Mesenchymal stem cell (in vitro differentiated cells and primary cell): ENCODE measurements at regions not wholly inside any gene's neighbourhood (a gene's known extent, or its start where the extent isn't known, plus 50 kb on each side); places are given as distances from the start of the nearest gene placed in this dataset.

Experiments
- DNase-seq: peaks from one replicate; pipeline ENCODE4 v3.0.0-alpha.2; 2013
- H2AFZ ChIP-seq: one replicate; pipeline ENCODE4 v1.6.1; 2013; ENCODE audit warnings: low read depth, mild to moderate bottlenecking, control low read depth, inconsistent platforms, low read length, moderate library complexity
- H2AK5ac ChIP-seq: 2 replicates; pipeline ENCODE4 v1.6.1; 2013; ENCODE audit warnings: low read length, moderate library complexity, mild to moderate bottlenecking, inconsistent platforms; ENCODE audit not compliant: severe bottlenecking
- H2BK120ac ChIP-seq: one replicate; pipeline ENCODE4 v1.6.1; 2013; ENCODE audit warnings: low read depth, mild to moderate bottlenecking, inconsistent platforms, low read length, moderate library complexity
- H2BK12ac ChIP-seq, 2 experiments: one replicate each; pipeline ENCODE4 v1.6.1; 2013; ENCODE audit warnings: inconsistent platforms in 2 of 2, low read length in 2 of 2, mild to moderate bottlenecking in 2 of 2, moderate library complexity in 2 of 2, control low read depth in 1 of 2
- H2BK15ac ChIP-seq: one replicate; pipeline ENCODE4 v1.6.1; 2013; ENCODE audit warnings: mild to moderate bottlenecking, low read depth, inconsistent platforms; ENCODE audit not compliant: poor library complexity, severe bottlenecking
- H2BK5ac ChIP-seq: 2 replicates; pipeline ENCODE4 v1.6.1; 2013; ENCODE audit warnings: low read depth, mild to moderate bottlenecking, low read length, control low read depth, inconsistent platforms; ENCODE audit not compliant: poor library complexity, severe bottlenecking
- H3K14ac ChIP-seq, 2 experiments: one replicate each; pipeline ENCODE4 v1.6.1; 2013; ENCODE audit warnings: inconsistent platforms in 2 of 2, low read length in 2 of 2, control low read depth in 1 of 2, mild to moderate bottlenecking in 1 of 2, moderate library complexity in 1 of 2
- H3K18ac ChIP-seq, 2 experiments: one replicate each; pipeline ENCODE4 v1.6.1; 2013; ENCODE audit warnings: inconsistent platforms in 2 of 2, low read length in 2 of 2, control low read depth in 1 of 2, low read depth in 1 of 2, mild to moderate bottlenecking in 1 of 2
- H3K23ac ChIP-seq, 2 experiments: one replicate each; pipeline ENCODE4 v1.6.1; 2013; ENCODE audit warnings: inconsistent platforms in 2 of 2, low read length in 2 of 2, mild to moderate bottlenecking in 2 of 2, moderate library complexity in 2 of 2, control low read depth in 1 of 2
- H3K27ac ChIP-seq: 2 replicates; pipeline ENCODE4 v1.5.1; 2013; ENCODE audit warnings: mild to moderate bottlenecking, moderate library complexity, low read length, control low read depth, inconsistent platforms; ENCODE audit not compliant: poor library complexity, severe bottlenecking
- H3K27me3 ChIP-seq, 2 experiments: 2 replicates each; pipeline versions ENCODE4 v1.6.1 to v1.7.0; 2013; ENCODE audit warnings: low read length in 2 of 2, mild to moderate bottlenecking in 2 of 2, moderate library complexity in 2 of 2, control low read depth in 1 of 2, inconsistent platforms in 1 of 2; ENCODE audit not compliant: control insufficient read depth in 1 of 2, insufficient read depth in 1 of 2
- H3K36me3 ChIP-seq, 2 experiments: 2 replicates each; pipeline versions ENCODE4 v1.6.1 to v1.7.0; 2013; ENCODE audit warnings: low read length in 2 of 2, control low read depth in 1 of 2, inconsistent platforms in 1 of 2, low read depth in 1 of 2, mild to moderate bottlenecking in 1 of 2; ENCODE audit not compliant: insufficient read depth in 2 of 2, control insufficient read depth in 1 of 2
- H3K4ac ChIP-seq, 2 experiments: one replicate each; pipeline ENCODE4 v1.6.1; 2013; ENCODE audit warnings: inconsistent platforms in 2 of 2, low read length in 2 of 2, mild to moderate bottlenecking in 2 of 2, moderate library complexity in 2 of 2, control low read depth in 1 of 2, low read depth in 1 of 2
- H3K4me1 ChIP-seq: 2 replicates; pipeline ENCODE4 v1.6.1; 2013; ENCODE audit warnings: low read depth, low read length, control low read depth; ENCODE audit not compliant: control insufficient read depth, insufficient read depth
- H3K4me2 ChIP-seq: 2 replicates; pipeline ENCODE4 v1.6.1; 2013; ENCODE audit warnings: low read length, mild to moderate bottlenecking, inconsistent platforms; ENCODE audit not compliant: poor library complexity, severe bottlenecking
- H3K4me3 ChIP-seq, 2 experiments: 2 replicates each; pipeline versions ENCODE4 v1.5.1 to v1.7.0; 2013; ENCODE audit warnings: low read length in 2 of 2, mild to moderate bottlenecking in 2 of 2, control low read depth in 1 of 2, low read depth in 1 of 2; ENCODE audit not compliant: insufficient read depth in 1 of 2
- H3K79me1 ChIP-seq: replicated peaks from 2 replicates; pipeline ENCODE4 v1.6.1; 2013; ENCODE audit warnings: mild to moderate bottlenecking, control low read depth, low read length, inconsistent platforms; ENCODE audit not compliant: poor library complexity, severe bottlenecking
- H3K9ac ChIP-seq: 2 replicates; pipeline ENCODE4 v1.7.0; 2013; ENCODE audit warnings: mild to moderate bottlenecking, low read length, moderate library complexity
- H3K9me3 ChIP-seq: 2 replicates; pipeline ENCODE4 v1.7.0; 2013; ENCODE audit warnings: mild to moderate bottlenecking, low read length; ENCODE audit not compliant: control insufficient read depth
- H4K8ac ChIP-seq: one replicate; pipeline ENCODE4 v1.6.1; 2013; ENCODE audit warnings: inconsistent platforms, mild to moderate bottlenecking, low read length, moderate library complexity
- H4K91ac ChIP-seq: one replicate; pipeline ENCODE4 v1.6.1; 2013; ENCODE audit warnings: mild to moderate bottlenecking, low read length, inconsistent platforms
- WGBS: methylation state at CpG from one replicate; pipeline ENCODE4 v1.1.7; 2013; ENCODE audit warnings: mixed read lengths; 5-methylcytosine and 5-hydroxymethylcytosine counted together

DNA sequence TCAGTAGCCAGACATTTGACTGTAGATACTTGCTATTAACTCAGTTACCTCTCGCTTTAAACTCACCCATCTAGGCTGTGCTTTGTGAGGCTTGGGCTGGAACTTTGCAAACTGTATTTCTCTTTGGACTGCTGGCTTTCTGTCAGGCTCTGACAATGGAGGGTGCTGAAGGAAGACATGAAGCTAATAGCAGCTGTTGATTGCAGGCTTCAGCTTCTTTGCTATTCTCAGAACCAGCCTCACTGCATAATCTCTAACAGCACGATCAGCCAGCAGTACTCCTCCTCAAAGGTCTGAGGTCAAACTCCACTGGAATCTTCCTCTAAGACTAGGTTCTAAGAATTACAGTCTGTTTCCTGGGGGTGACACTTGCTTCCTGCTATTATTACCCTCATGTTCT lies 295.6 kb downstream of the ZBBX start:
- no peak overlapping the region for H2AK5ac ChIP-seq
- H3K23ac ChIP-seq, result no peak overlapping the region
- no peak overlapping the region for H3K27ac ChIP-seq
- H3K36me3 ChIP-seq, result no peaks in the 10 kb centered on the region
- H3K9ac ChIP-seq, result no peak overlapping the region
- no peak overlapping the region for H2BK5ac ChIP-seq
- H4K91ac ChIP-seq, result no peak overlapping the region
- H3K27me3 ChIP-seq, result no peaks in the 10 kb centered on the region
- H2AFZ ChIP-seq, result peak overlapping the region; percentile 61
- H4K8ac ChIP-seq, result no peak overlapping the region
- WGBS, result 49% methylated on average over 2 of the region's 2 CpGs
- H3K4ac ChIP-seq, result no peak overlapping the region
- H3K14ac ChIP-seq, result peak overlapping the region in 1 of 2 experiments; percentile 36
- no peaks in the 10 kb centered on the region for H3K4me1 ChIP-seq
- H3K4me3 ChIP-seq, result no peak overlapping the region
- no peak overlapping the region for H3K4me2 ChIP-seq
- no peaks in the 10 kb centered on the region for H3K79me1 ChIP-seq
- no peaks in the 10 kb centered on the region for H3K9me3 ChIP-seq
- no peak overlapping the region for H2BK15ac ChIP-seq
- H3K18ac ChIP-seq, result peak overlapping the region in 1 of 2 experiments; percentile 2
- DNase-seq, result peak; percentile 7
- no peak overlapping the region for H2BK120ac ChIP-seq
- H2BK12ac ChIP-seq, result no peak overlapping the region

DNA sequence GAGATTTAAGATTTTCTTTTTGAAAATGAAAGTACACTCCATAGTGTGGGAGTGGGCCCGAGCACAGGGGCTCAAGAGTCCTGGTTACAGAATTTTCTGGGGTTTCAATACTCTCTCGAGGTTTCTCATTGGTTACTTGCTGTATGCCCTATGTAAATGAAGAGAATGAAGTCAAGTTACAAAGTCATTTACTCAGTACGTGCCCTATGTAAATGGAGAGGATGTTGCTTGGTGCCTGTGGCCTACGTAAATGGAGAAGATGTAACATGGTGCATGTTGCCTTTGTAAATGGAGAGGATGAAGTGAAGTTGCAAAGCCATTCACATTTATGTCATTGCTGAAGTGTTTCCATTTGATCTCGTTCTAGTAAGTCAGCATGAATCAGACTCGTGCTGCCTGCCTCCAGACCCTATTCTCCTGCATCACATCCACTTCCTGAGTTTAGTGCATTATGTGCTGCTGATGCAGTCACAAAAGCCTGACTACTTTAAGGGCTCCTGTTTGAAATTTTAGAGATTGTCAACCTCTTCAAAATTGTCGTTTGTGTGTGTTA lies 302.0 kb downstream of the ZBBX start:
- Histone ChIP-seq H4K91ac (no peak overlapping the region), H3K23ac (no peak overlapping the region), H3K18ac (no peak overlapping the region), H3K36me3 (no peaks in the 10 kb centered on the region), H2BK15ac (no peak overlapping the region), H3K27ac (no peak overlapping the region), H3K9ac (no peak overlapping the region), H2AFZ (no peak overlapping the region), H4K8ac (peak overlapping the region; percentile 9), H3K4me2 (no peak overlapping the region), H3K14ac (no peak overlapping the region), H2AK5ac (no peak overlapping the region), H3K4me1 (no peaks in the 10 kb centered on the region), H2BK120ac (no peak overlapping the region), H3K9me3 (no peaks in the 10 kb centered on the region), H3K4ac (no peak overlapping the region), H3K27me3 (no peaks in the 10 kb centered on the region), H2BK5ac (no peak overlapping the region), H3K79me1 (no peaks in the 10 kb centered on the region), H2BK12ac (no peak overlapping the region), H3K4me3 (no peak overlapping the region)
- peak; percentile 13 for DNase-seq
- WGBS, result 61% methylated on average over 6 of the region's 7 CpGs

DNA sequence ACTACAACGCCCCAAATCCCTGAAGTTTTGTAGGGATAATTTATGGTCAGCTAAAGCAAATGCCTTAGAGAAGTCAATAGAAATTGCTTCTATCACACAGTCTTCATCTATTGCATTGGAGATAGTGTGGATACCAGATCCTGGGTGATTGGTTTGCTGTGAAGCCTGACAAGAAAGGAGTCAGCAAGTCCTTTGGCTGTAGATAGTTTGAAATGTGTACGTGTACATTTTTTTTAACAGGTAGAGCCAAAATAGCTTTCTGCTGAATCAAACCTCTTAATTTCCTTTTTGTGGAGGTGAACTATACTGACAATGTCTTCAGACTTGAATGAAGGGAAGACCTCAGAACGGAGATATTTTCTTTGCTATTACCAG lies 312.3 kb downstream of the ZBBX start:
- Histone ChIP-seq H3K14ac (no peak overlapping the region), H3K4me3 (no peak overlapping the region), H3K79me1 (no peaks in the 10 kb centered on the region), H2BK120ac (no peak overlapping the region), H3K23ac (no peak overlapping the region), H2AK5ac (no peak overlapping the region), H2AFZ (no peak overlapping the region), H2BK12ac (no peak overlapping the region), H4K91ac (no peak overlapping the region), H3K9ac (no peak overlapping the region), H3K4me1 (peaks cover 3% of the 10 kb centered on the region), H3K27ac (no peak overlapping the region), H3K27me3 (no peaks in the 10 kb centered on the region), H3K18ac (no peak overlapping the region), H2BK15ac (no peak overlapping the region), H2BK5ac (no peak overlapping the region), H3K4ac (no peak overlapping the region), H3K4me2 (no peak overlapping the region), H3K36me3 (no peaks in the 10 kb centered on the region), H4K8ac (no peak overlapping the region), H3K9me3 (peaks cover 3% of the 10 kb centered on the region)
- DNase-seq, result no peak
- 92% methylated on average over 2 of the region's 3 CpGs for WGBS

DNA sequence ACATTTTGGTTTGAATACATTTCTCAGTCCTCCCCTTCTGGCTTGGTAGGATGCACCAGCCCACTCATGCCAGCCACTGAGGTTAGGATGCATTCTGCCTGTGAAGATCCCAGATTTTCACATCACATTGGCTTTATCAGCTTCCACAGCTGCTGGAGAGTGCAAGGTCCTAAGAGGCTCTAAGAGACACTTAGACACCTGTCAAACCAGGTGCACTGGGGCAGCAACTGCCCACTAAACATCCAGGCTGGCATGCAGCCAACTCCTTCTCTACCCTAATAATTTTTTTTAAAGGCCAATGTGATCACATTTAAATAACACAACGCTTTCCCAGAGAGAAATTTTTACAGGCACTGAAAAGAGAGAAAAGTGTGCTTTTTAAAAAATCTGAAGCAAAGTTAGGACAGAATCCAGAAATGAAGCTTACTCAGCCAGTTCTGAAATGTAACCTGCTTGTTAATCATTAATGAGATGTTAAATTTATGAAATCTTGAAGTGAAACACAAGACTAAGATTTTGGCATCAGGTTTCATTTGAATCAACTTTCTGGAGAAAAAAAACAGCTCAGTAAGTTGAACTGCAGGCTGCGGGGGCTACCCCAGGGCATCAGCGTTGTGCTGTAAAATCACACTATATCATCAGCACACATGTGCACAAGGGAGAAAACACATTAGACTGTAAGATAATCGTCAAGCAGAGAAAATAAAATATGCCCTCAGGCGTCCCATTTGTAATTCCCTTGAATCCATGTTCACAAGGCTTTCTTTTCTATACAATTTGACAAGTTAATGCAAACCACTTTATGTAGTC lies 312.9 kb downstream of the ZBBX start:
- Histone ChIP-seq H3K4me2 (peak overlapping the region; percentile 43), H2BK12ac (no peak overlapping the region), H3K14ac (no peak overlapping the region), H3K27me3 (no peaks in the 10 kb centered on the region), H2AFZ (no peak overlapping the region), H3K27ac (peak overlapping the region; percentile 11), H2BK15ac (no peak overlapping the region), H2BK5ac (no peak overlapping the region), H2AK5ac (no peak overlapping the region), H3K4me1 (peaks cover 3% of the 10 kb centered on the region), H3K23ac (no peak overlapping the region), H2BK120ac (no peak overlapping the region), H3K79me1 (no peaks in the 10 kb centered on the region), H3K18ac (no peak overlapping the region), H3K9ac (no peak overlapping the region), H4K8ac (no peak overlapping the region), H3K36me3 (no peaks in the 10 kb centered on the region), H3K4ac (no peak overlapping the region), H3K9me3 (peaks cover 3% of the 10 kb centered on the region), H4K91ac (no peak overlapping the region), H3K4me3 (no peak overlapping the region)
- DNase-seq, result no peak
- 79% methylated on average over 5 of the region's 5 CpGs for WGBS
